ENCODE measurements at regions not wholly inside any gene's neighbourhood (a gene's known extent, or its start where the extent isn't known, plus 50 kb on each side); places are given as distances from the start of the nearest gene placed in this dataset.

DNA sequence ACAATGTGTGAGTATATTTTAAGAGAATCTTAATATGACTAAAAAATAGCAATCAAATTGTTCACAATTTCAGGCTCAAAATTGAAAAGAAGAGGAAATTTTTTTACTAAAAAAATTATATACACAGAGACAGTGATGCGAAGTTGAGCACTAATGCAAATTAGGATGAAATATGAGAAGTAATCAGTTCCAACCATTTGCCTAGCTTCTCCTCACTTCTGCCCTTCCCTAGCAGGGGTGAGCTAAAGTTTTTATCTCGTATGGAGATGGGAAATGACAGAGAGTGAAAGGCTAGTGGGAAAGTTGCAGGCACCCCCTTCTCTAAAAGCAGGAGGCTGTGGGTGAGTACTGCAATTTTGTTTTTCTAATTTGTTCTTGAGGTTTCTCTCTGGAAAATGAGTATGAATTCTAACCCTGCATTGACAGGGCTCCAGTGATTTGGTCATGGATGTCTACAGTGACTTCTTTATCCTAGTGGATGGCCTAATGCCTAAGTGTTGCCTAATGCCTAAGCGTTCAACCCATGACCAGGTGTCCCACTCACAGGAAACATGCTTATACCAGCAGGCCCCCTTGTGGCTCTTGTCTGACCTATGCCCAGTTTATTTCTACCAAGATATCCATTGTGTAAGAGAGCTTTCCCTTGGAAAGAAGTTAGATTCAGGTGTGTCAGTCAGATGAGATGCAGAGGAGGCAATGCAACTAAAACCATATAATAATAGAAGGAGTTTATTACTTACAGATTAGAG lies 78.0 kb upstream of the HNMT start:
- Histone ChIP-seq H3K36me3 (ENCODE audit: control insufficient read depth in 4 of 4, insufficient read depth in 3 of 4, low read depth in 1 of 4, low read length in 3 of 4) (no peaks in the 10 kb centered on the region), H3K27me3 (ENCODE audit: control insufficient read depth in 4 of 4, insufficient read depth in 4 of 4, low read length in 3 of 4) (no peaks in the 10 kb centered on the region), H3K4me3 (ENCODE audit: low read depth in 1 of 3, low read length in 3 of 3) (no peak overlapping the region), H3K9ac (ENCODE audit: low read depth in 1 of 2, low read length in 2 of 2) (no peak overlapping the region), H3K27ac (ENCODE audit: low read depth in 1 of 2, low read length in 2 of 2) (no peak overlapping the region), H3K4me1 (ENCODE audit: control insufficient read depth in 4 of 4, insufficient read depth in 4 of 4, low read length in 3 of 4) (no peaks in the 10 kb centered on the region), H3K9me3 (ENCODE audit: control insufficient read depth in 4 of 4, low read length in 3 of 4) (peaks cover 0 to 3% (median 0%) of the 10 kb centered on the region in 4 donors)
- no peak for DNase-seq (ENCODE audit: low spot score)
- no peak for TF ChIP-seq ZBTB33 (IDR thresholded peaks at IDR 0.05)
- TF ChIP-seq FOXA1 (IDR thresholded peaks at IDR 0.05) = no peak
- TF ChIP-seq EGR1 (IDR thresholded peaks at IDR 0.05; ENCODE audit: low read depth in 2 of 2) = no peak
- TF ChIP-seq, protein P1, sequence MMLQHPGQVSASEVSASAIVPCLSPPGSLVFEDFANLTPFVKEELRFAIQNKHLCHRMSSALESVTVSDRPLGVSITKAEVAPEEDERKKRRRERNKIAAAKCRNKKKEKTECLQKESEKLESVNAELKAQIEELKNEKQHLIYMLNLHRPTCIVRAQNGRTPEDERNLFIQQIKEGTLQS (IDR thresholded peaks at IDR 0.05) = no peak
- TF ChIP-seq TAF1 (conservative IDR thresholded peaks at IDR 0.05) = no peak
- no peak for TF ChIP-seq SP1 (IDR thresholded peaks at IDR 0.05)
- TF ChIP-seq RXRA (IDR thresholded peaks at IDR 0.05) = no peak
- no peak for TF ChIP-seq NR2F2 (IDR thresholded peaks at IDR 0.05)
- TF ChIP-seq RAD21 (IDR thresholded peaks at IDR 0.05) = peak; percentile 27 to 42
- 61% methylated on average over 3 of the region's 3 CpGs for WGBS

DNA sequence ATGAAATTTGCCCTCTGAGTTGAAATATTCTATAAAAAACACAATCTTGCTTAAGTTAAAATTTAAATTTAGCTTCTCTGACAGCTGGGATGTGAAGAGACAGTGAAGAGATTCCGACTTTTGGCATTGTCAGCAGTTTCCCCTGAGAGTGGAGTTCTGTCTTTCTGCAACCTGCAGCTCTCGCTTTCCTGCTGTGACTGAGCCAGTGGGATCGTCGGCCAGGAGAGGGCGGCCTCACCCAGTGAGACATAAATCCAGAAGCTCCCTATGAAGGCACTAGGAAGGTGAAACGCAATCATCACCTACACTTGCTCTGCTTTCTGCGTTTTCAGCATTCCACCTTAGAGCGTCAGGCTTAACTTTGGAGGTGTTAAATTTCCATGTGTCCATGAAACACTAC lies 75.4 kb upstream of the HNMT start:
- Histone ChIP-seq H3K9ac (ENCODE audit: low read depth in 1 of 2, low read length in 2 of 2) (no peak overlapping the region), H3K4me3 (ENCODE audit: low read depth in 1 of 3, low read length in 3 of 3) (no peak overlapping the region), H3K9me3 (ENCODE audit: control insufficient read depth in 4 of 4, low read length in 3 of 4) (no peaks in the 10 kb centered on the region), H3K27me3 (ENCODE audit: control insufficient read depth in 4 of 4, insufficient read depth in 4 of 4, low read length in 3 of 4) (no peaks in the 10 kb centered on the region), H3K4me1 (ENCODE audit: control insufficient read depth in 4 of 4, insufficient read depth in 4 of 4, low read length in 3 of 4) (no peaks in the 10 kb centered on the region), H3K36me3 (ENCODE audit: control insufficient read depth in 4 of 4, insufficient read depth in 3 of 4, low read depth in 1 of 4, low read length in 3 of 4) (no peaks in the 10 kb centered on the region), H3K27ac (ENCODE audit: low read depth in 1 of 2, low read length in 2 of 2) (no peak overlapping the region)
- WGBS = 26% methylated on average over 8 of the region's 8 CpGs
- TF ChIP-seq RAD21 (IDR thresholded peaks at IDR 0.05) (peak; percentile 62 to 78), TAF1 (conservative IDR thresholded peaks at IDR 0.05) (no peak)
- TF ChIP-seq, protein P2, sequence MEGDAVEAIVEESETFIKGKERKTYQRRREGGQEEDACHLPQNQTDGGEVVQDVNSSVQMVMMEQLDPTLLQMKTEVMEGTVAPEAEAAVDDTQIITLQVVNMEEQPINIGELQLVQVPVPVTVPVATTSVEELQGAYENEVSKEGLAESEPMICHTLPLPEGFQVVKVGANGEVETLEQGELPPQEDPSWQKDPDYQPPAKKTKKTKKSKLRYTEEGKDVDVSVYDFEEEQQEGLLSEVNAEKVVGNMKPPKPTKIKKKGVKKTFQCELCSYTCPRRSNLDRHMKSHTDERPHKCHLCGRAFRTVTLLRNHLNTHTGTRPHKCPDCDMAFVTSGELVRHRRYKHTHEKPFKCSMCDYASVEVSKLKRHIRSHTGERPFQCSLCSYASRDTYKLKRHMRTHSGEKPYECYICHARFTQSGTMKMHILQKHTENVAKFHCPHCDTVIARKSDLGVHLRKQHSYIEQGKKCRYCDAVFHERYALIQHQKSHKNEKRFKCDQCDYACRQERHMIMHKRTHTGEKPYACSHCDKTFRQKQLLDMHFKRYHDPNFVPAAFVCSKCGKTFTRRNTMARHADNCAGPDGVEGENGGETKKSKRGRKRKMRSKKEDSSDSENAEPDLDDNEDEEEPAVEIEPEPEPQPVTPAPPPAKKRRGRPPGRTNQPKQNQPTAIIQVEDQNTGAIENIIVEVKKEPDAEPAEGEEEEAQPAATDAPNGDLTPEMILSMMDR (IDR thresholded peaks at IDR 0.05; ENCODE audit: low read depth, low read length, missing input control) = peak; percentile 31
- DNase-seq (ENCODE audit: low spot score) = peak; percentile 40

- H3K9ac ChIP-seq (ENCODE audit: low read depth in 1 of 2, low read length in 2 of 2) = no peak overlapping the region
- H3K27me3 ChIP-seq (ENCODE audit: control insufficient read depth in 4 of 4, insufficient read depth in 4 of 4, low read length in 3 of 4) = no peaks in the 10 kb centered on the region
- 62% methylated on average over 2 of the region's 2 CpGs for WGBS
- no peak for DNase-seq (ENCODE audit: low spot score)
- H3K9me3 ChIP-seq (ENCODE audit: control insufficient read depth in 4 of 4, low read length in 3 of 4) = no peaks in the 10 kb centered on the region
- H3K36me3 ChIP-seq (ENCODE audit: control insufficient read depth in 4 of 4, insufficient read depth in 3 of 4, low read depth in 1 of 4, low read length in 3 of 4) = no peaks in the 10 kb centered on the region
- no peak overlapping the region for H3K27ac ChIP-seq (ENCODE audit: low read depth in 1 of 2, low read length in 2 of 2)
- H3K4me1 ChIP-seq (ENCODE audit: control insufficient read depth in 4 of 4, insufficient read depth in 4 of 4, low read length in 3 of 4) = no peaks in the 10 kb centered on the region
- H3K4me3 ChIP-seq (ENCODE audit: low read depth in 1 of 3, low read length in 3 of 3) = no peak overlapping the region
- TF ChIP-seq TAF1 (conservative IDR thresholded peaks at IDR 0.05) (no peak), ZBTB33 (IDR thresholded peaks at IDR 0.05) (no peak), JUND (IDR thresholded peaks at IDR 0.05) (no peak), RXRA (IDR thresholded peaks at IDR 0.05) (no peak), YY1 (IDR thresholded peaks at IDR 0.05) (no peak), SP1 (IDR thresholded peaks at IDR 0.05) (no peak), MAX (IDR thresholded peaks at IDR 0.05) (no peak), FOXA2 (IDR thresholded peaks at IDR 0.05) (no peak), EGR1 (IDR thresholded peaks at IDR 0.05; ENCODE audit: low read depth in 2 of 2) (no peak), RAD21 (IDR thresholded peaks at IDR 0.05) (no peak), GABPA (IDR thresholded peaks at IDR 0.05 in 1 of 2, conservative IDR thresholded peaks at IDR 0.05 in 1 of 2) (no peak), NR2F2 (IDR thresholded peaks at IDR 0.05) (no peak), HNF4G (IDR thresholded peaks at IDR 0.05) (no peak), HNF4A (conservative IDR thresholded peaks at IDR 0.05) (no peak), FOXA1 (IDR thresholded peaks at IDR 0.05) (no peak)
- TF ChIP-seq, protein P2 (IDR thresholded peaks at IDR 0.05; ENCODE audit: low read depth, low read length, missing input control) = no peak
- TF ChIP-seq, protein P1 (IDR thresholded peaks at IDR 0.05) = no peak
These were observed 71.5 kb upstream of the HNMT start for GRCh38 chr2:137892739-137893138.
